Gastrocnemius medialis (tissue), 4 donors: ENCODE measurements at regions not wholly inside any gene's neighbourhood (a gene's known extent, or its start where the extent isn't known, plus 50 kb on each side); places are given as distances from the start of the nearest gene placed in this dataset.
A peak's percentile ranks its signal among the peaks of the same experiment; 100 is the strongest.

ENCODE experiments used
- ATAC-seq, 2 donors: fragments of 150-250 bp; one replicate each; pipeline ENCODE4 v1.9.1; 2016
- DNase-seq, 2 donors: peaks; one replicate each; pipeline ENCODE4 v3.0.0-alpha.2; 2019
- H3K27ac ChIP-seq, 4 donors: fragments of 200-600 bp; sonication (generic); 1 replicate in 1 of 4; 2 replicates in 3 of 4; pipeline ENCODE4 v1.5.1; 2016 to 2018; ENCODE audit warnings: mild to moderate bottlenecking in 2 of 4, moderate library complexity in 1 of 4
- H3K27me3 ChIP-seq, 3 donors: fragments of 200-600 bp; sonication (generic) in 2 of 3; 1 replicate in 1 of 3; 2 replicates in 2 of 3; pipeline versions ENCODE4 v1.5.1 to v1.6.0; 2016 to 2019; ENCODE audit warnings: mild to moderate bottlenecking in 1 of 3, moderate library complexity in 1 of 3
- H3K36me3 ChIP-seq, 2 donors: fragments of 200-600 bp; sonication (generic) in 1 of 2; one replicate each; pipeline ENCODE4 v1.5.1; 2017 to 2018
- H3K4me1 ChIP-seq, 2 donors: fragments of 200-600 bp; sonication (generic) in 1 of 2; one replicate each; pipeline ENCODE4 v1.5.1; 2016 to 2017; ENCODE audit warnings: mild to moderate bottlenecking in 2 of 2
- H3K4me3 ChIP-seq, 4 donors: fragments of 200-600 bp; sonication (generic) in 3 of 4; 1 replicate in 1 of 4; 2 replicates in 3 of 4; pipeline ENCODE4 v1.5.1; 2016 to 2019; ENCODE audit warnings: mild to moderate bottlenecking in 2 of 4
- H3K9me3 ChIP-seq, 3 donors: fragments of 200-600 bp; sonication (generic) in 2 of 3; 1 replicate in 1 of 3; 2 replicates in 2 of 3; pipeline ENCODE4 v1.5.1; 2016 to 2019
- CTCF ChIP-seq, 5 experiments: fragments of 450-650 bp in 3 of 5; fragments of 200-600 bp in 2 of 5; sonication (generic) in 2 of 5; IDR thresholded peaks in 4 of 5; conservative IDR thresholded peaks in 1 of 5; 1 replicate in 4 of 5; 2 replicates in 1 of 5; pipeline ENCODE4 v1.5.1; 2016 to 2019; ENCODE audit warnings: antibody characterized with exemption in 5 of 5, mild to moderate bottlenecking in 3 of 5, moderate library complexity in 3 of 5
- POLR2A ChIP-seq, 2 donors: fragments of 450-650 bp; IDR thresholded peaks; one replicate each; pipeline ENCODE4 v1.6.1; 2017; ENCODE audit warnings: antibody characterized with exemption in 2 of 2, mild to moderate bottlenecking in 2 of 2, moderate library complexity in 2 of 2
- in situ Hi-C, 4 donors: fragments of 200-750 bp; cut with MboI; loops; one replicate each; pipeline versions ENCODE4 v1.15.0 to v1.8.0; 2017; ENCODE audit warnings: low sequenced_read_pairs in 4 of 4
- intact Hi-C: fragments of 100-400 bp; cut with DNase I; formaldehyde crosslinking; loops from one replicate; pipeline ENCODE4 v1.15.1; 2023; ENCODE audit warnings: low total_unique reads

- ATAC-seq, result peak in 1 of 2 donors; percentile 36
Measured at GRCh38 chr3:23094890-23095462, 108.2 kb upstream of the UBE2E2 start.

DNA sequence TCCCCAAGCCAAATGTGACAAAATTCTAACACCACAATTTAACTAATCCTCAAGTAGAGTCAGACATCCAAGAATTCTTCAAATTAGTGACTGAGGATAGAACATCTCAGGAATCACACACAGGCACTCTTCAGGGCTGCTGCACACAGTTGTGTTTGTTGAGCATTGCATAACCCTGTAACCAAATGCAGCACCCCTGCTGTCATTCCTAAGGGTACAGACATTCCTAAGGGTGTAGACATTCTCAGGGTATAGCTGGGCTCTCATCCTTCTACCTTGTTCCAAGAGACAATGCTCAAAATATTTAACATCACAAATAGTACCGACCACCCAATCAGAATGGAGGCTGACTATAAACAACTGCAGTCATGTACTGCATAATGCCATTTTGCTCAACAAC is 107.1 kb upstream of the UBE2E2 start:
- in situ Hi-C loops, result no loop called here
- Histone ChIP-seq H3K4me1 (peaks cover 0 to 6% of the 10 kb centered on the region in 2 donors), H3K9me3 (no peaks in the 10 kb centered on the region), H3K27ac (no peak overlapping the region), H3K27me3 (no peaks in the 10 kb centered on the region), H3K36me3 (no peaks in the 10 kb centered on the region), H3K4me3 (no peak overlapping the region)
- no peak for TF ChIP-seq POLR2A (IDR thresholded peaks at IDR 0.05)
- no peak for TF ChIP-seq CTCF (IDR thresholded peaks at IDR 0.05 in 4 of 5, conservative IDR thresholded peaks at IDR 0.05 in 1 of 5)
- DNase-seq, result no peak
- intact Hi-C loops, result no loop called here
- ATAC-seq, result no peak

More at GRCh38 chr3:23094890-23095462, 108.2 kb upstream of the UBE2E2 start:
- intact Hi-C loops, result no loop called here
- Histone ChIP-seq H3K4me1 (peaks cover 0 to 6% of the 10 kb centered on the region in 2 donors), H3K4me3 (no peak overlapping the region), H3K9me3 (no peaks in the 10 kb centered on the region), H3K27ac (no peak overlapping the region), H3K27me3 (no peaks in the 10 kb centered on the region), H3K36me3 (no peaks in the 10 kb centered on the region)
- TF ChIP-seq CTCF (IDR thresholded peaks at IDR 0.05 in 4 of 5, conservative IDR thresholded peaks at IDR 0.05 in 1 of 5), result no peak
- no peak for TF ChIP-seq POLR2A (IDR thresholded peaks at IDR 0.05)
- DNase-seq, result no peak
- in situ Hi-C loops, result no loop called here

DNA sequence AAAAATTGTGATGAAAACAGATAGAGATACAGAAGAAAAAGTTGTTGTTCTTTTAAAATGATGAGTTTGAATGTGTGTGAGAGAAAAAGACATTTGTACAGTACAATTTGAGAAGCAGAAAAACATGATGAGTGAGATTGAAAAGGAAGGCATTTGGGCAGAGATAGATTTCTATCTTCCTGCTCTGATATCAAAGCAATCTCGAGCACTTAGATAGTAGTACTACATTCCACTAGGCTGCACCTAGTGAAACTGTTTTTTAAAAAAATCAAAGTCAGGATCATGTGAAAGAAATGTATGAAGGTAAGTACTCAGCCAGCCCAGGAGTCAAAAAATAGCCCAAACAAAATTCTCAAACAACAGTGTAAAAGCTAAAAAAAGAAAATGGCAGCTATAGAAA is 104.1 kb upstream of the UBE2E2 start:
- Histone ChIP-seq H3K27me3 (no peaks in the 10 kb centered on the region), H3K9me3 (no peaks in the 10 kb centered on the region), H3K4me3 (no peak overlapping the region), H3K4me1 (peaks cover 0 to 6% of the 10 kb centered on the region in 2 donors), H3K27ac (no peak overlapping the region), H3K36me3 (no peaks in the 10 kb centered on the region)
- intact Hi-C loops, result no loop called here
- DNase-seq (no peak), ATAC-seq (no peak)
- TF ChIP-seq POLR2A (IDR thresholded peaks at IDR 0.05) (no peak), CTCF (IDR thresholded peaks at IDR 0.05 in 4 of 5, conservative IDR thresholded peaks at IDR 0.05 in 1 of 5) (no peak)
- in situ Hi-C loops, result no loop called here

DNA sequence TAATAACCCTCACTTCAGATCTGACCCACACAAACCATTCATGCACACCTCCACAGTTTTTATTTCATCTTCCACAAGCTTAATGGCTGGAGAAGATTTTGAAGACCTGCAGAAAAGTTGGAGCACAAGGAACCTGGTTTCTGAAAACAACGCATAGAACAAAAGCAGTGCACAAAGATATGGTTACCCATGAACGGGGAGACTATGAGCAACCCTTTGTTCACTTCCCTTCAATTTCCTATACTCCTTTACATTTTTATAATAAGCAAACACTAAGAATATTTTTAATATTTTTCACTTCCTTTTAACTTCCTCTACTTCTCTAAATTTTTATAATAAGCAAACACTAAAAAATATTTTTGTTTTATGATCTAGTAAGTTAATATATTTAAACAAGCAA is 103.5 kb upstream of the UBE2E2 start:
- Histone ChIP-seq H3K27me3 (no peaks in the 10 kb centered on the region), H3K9me3 (no peaks in the 10 kb centered on the region), H3K36me3 (no peaks in the 10 kb centered on the region), H3K27ac (no peak overlapping the region), H3K4me3 (no peak overlapping the region), H3K4me1 (peaks cover 2 to 7% of the 10 kb centered on the region in 2 donors)
- no peak for TF ChIP-seq CTCF (IDR thresholded peaks at IDR 0.05 in 4 of 5, conservative IDR thresholded peaks at IDR 0.05 in 1 of 5)
- TF ChIP-seq POLR2A (IDR thresholded peaks at IDR 0.05), result no peak
- in situ Hi-C loops (no loop called here), intact Hi-C loops (no loop called here)
- no peak for ATAC-seq
- no peak for DNase-seq

DNA sequence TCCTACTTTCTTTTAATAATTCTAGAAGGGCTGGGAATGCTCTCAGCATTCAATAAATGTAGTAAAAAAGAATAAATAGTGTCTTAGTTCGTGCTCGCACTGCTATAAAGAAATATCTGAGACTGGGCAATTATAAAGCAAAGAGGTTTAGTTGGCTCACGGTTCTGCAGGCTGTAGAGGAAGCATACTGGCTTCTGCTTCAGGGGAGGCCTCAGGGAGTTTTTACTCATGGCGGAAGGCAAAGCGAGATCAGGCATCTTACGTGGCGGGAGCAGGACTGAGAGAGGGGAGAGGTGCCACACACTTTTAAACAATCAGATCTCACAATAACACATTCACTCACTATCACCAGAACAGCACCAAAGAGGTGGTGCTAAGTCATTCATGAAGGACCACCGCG is 103.0 kb upstream of the UBE2E2 start:
- intact Hi-C loops (no loop called here), in situ Hi-C loops (no loop called here)
- H3K36me3 ChIP-seq, result no peaks in the 10 kb centered on the region
- TF ChIP-seq CTCF (IDR thresholded peaks at IDR 0.05 in 4 of 5, conservative IDR thresholded peaks at IDR 0.05 in 1 of 5) (no peak), POLR2A (IDR thresholded peaks at IDR 0.05) (no peak)
- DNase-seq, result no peak
- H3K4me1 ChIP-seq, result peaks cover 6 to 10% of the 10 kb centered on the region in 2 donors
- no peak for ATAC-seq
- H3K9me3 ChIP-seq, result no peaks in the 10 kb centered on the region
- H3K4me3 ChIP-seq, result no peak overlapping the region
- no peak overlapping the region for H3K27ac ChIP-seq
- H3K27me3 ChIP-seq, result no peaks in the 10 kb centered on the region
